ENCODE measurements at regions not wholly inside any gene's neighbourhood (a gene's known extent, or its start where the extent isn't known, plus 50 kb on each side); places are given as distances from the start of the nearest gene placed in this dataset.

- WGBS, 2 experiments (ENCODE audit: extremely low coverage in 2 of 2, insufficient read length in 1 of 2): no CpG with 5 or more reads among the region's 4 CpGs
- Histone ChIP-seq H3K4ac (ENCODE audit: low read depth, low read length) (no peak overlapping the region), H4K5ac (ENCODE audit: low read depth, low read length) (no peak overlapping the region), H3K79me1 (ENCODE audit: low read depth in 1 of 2, low read length in 2 of 2) (no peaks in the 10 kb centered on the region), H3K4me1 (ENCODE audit: control insufficient read depth, insufficient read depth, low read length) (no peaks in the 10 kb centered on the region), H4K8ac (ENCODE audit: low read depth in 2 of 2, low read length in 2 of 2) (no peak overlapping the region), H3K14ac (replicated peaks; ENCODE audit: low read depth, low read length) (no peak overlapping the region), H3K9ac (ENCODE audit: low read depth, low read length) (no peak overlapping the region), H3K9me3 (ENCODE audit: control insufficient read depth, insufficient read depth, low read length) (no peaks in the 10 kb centered on the region), H3K18ac (ENCODE audit: low read depth, low read length) (no peak overlapping the region), H3K4me2 (ENCODE audit: low read depth, low read length) (no peak overlapping the region), H3K4me3 (ENCODE audit: insufficient read depth, low read depth, low read length) (no peak overlapping the region), H2AK5ac (ENCODE audit: low read depth, low read length) (no peak overlapping the region), H2BK5ac (ENCODE audit: low read depth, low read length, poor library complexity, severe bottlenecking) (no peak overlapping the region), H3K27ac (ENCODE audit: insufficient read depth, low read length) (no peak overlapping the region), H3K56ac (ENCODE audit: extremely low read depth, insufficient read depth, low read length) (no peak overlapping the region), H2AFZ (replicated peaks; ENCODE audit: low read length, poor library complexity) (no peak overlapping the region), H4K20me1 (ENCODE audit: insufficient read depth, low read length) (no peaks in the 10 kb centered on the region), H2AK9ac (replicated peaks; ENCODE audit: low read depth, low read length, poor library complexity) (no peak overlapping the region), H4K91ac (ENCODE audit: insufficient read depth, low read depth, low read length) (no peak overlapping the region), H3K27me3 (ENCODE audit: control insufficient read depth, insufficient read depth, low read length) (no peaks in the 10 kb centered on the region), H2BK20ac (ENCODE audit: low read depth, low read length) (no peak overlapping the region), H3K9me1 (ENCODE audit: insufficient read depth, low read length) (no peaks in the 10 kb centered on the region), H2BK120ac (ENCODE audit: low read depth, low read length) (no peak overlapping the region), H2BK15ac (ENCODE audit: low read depth, low read length) (no peak overlapping the region), H3K23ac (ENCODE audit: low read depth, low read length) (no peak overlapping the region), H3K36me3 (ENCODE audit: control insufficient read depth, insufficient read depth, low read length) (no peaks in the 10 kb centered on the region)
- ATAC-seq (ENCODE audit: low read depth): no peak
- no peak for TF ChIP-seq CTCF (conservative IDR thresholded peaks at IDR 0.05; ENCODE audit: low read depth, low read length)
- no peak for TF ChIP-seq CHD1 (IDR thresholded peaks at IDR 0.05; ENCODE audit: low read depth, low read length)
- no peak for TF ChIP-seq NFE2L2 (IDR thresholded peaks at IDR 0.05; ENCODE audit: low read depth, low read length)
- TF ChIP-seq MXI1 (IDR thresholded peaks at IDR 0.05; ENCODE audit: borderline replicate concordance, low read depth, low read length): no peak
- no peak for TF ChIP-seq USF2 (IDR thresholded peaks at IDR 0.05; ENCODE audit: low read depth, low read length)
- no peak for TF ChIP-seq CEBPB (IDR thresholded peaks at IDR 0.05; ENCODE audit: low read depth, low read length)
- no peak for TF ChIP-seq POLR2A (IDR thresholded peaks at IDR 0.05; ENCODE audit: low read depth, low read length)
- TF ChIP-seq RCOR1 (IDR thresholded peaks at IDR 0.05; ENCODE audit: insufficient replicate concordance, low read length): no peak
- TF ChIP-seq SMC3 (IDR thresholded peaks at IDR 0.05; ENCODE audit: low read depth, low read length): no peak
- no peak for TF ChIP-seq MAFK (IDR thresholded peaks at IDR 0.05; ENCODE audit: low read depth, low read length)
- no peak for TF ChIP-seq FOS (IDR thresholded peaks at IDR 0.05; ENCODE audit: low read depth, low read length)
- TF ChIP-seq ELK1 (IDR thresholded peaks at IDR 0.05; ENCODE audit: borderline replicate concordance, low read depth, low read length): no peak
- TF ChIP-seq RAD21 (IDR thresholded peaks at IDR 0.05; ENCODE audit: low read length): no peak
- TF ChIP-seq MAZ (IDR thresholded peaks at IDR 0.05; ENCODE audit: borderline replicate concordance, low read depth, low read length): no peak
- no peak for TF ChIP-seq BHLHE40 (IDR thresholded peaks at IDR 0.05; ENCODE audit: low read depth, low read length)
- TF ChIP-seq RFX5 (IDR thresholded peaks at IDR 0.05; ENCODE audit: low read depth, low read length): no peak
- no TSS peak for BruUV-seq (replicated peaks)
- ChIA-PET POLR2A (ENCODE audit: unreplicated experiment) (no interaction called here), CTCF (interaction anchor here (1.4 kb wide), 1 partner anchor 13 kb away, joined by 3 read pairs; no protein-coding TSS in a partner anchor)
- in situ Hi-C loops (cut with MboI; ENCODE audit: low sequenced_read_pairs): no loop called here
- no peak for DNase-seq
- intact Hi-C loops (cut with micrococcal nuclease): no loop called here
- dilution Hi-C loops (cut with HindIII; ENCODE audit: low sequenced_read_pairs, unreplicated experiment): no loop called here
Observed at GRCh38 chr5:88539026-88539425, 270.4 kb upstream of the TMEM161B start.

All from IMR-90 (cell line).